ENCODE measurements at regions not wholly inside any gene's neighbourhood (a gene's known extent, or its start where the extent isn't known, plus 50 kb on each side); places are given as distances from the start of the nearest gene placed in this dataset.

DNA sequence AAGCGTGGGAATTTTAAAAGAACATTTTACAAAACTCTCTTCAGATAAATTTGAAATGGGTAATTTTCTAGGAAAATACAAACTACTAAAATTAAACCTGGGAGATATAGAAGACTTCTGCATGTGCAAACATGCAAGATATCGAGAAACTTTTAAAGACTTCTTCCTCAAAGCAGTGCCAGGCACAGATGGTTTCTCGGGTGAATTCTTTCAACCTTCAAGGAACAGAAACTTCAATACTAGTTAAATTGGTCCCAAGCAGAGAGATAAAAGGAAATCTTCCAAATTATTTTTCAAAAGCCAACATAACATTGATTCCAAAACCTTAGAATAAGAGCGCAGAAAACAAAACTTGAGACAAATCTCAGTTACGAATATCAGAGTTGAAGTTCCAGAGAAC, 732.7 kb downstream of the PDCD6IP start:
- no peak overlapping the region for H3K4me3 ChIP-seq (ENCODE audit: low read depth, low read length)
- TF ChIP-seq, protein P1, sequence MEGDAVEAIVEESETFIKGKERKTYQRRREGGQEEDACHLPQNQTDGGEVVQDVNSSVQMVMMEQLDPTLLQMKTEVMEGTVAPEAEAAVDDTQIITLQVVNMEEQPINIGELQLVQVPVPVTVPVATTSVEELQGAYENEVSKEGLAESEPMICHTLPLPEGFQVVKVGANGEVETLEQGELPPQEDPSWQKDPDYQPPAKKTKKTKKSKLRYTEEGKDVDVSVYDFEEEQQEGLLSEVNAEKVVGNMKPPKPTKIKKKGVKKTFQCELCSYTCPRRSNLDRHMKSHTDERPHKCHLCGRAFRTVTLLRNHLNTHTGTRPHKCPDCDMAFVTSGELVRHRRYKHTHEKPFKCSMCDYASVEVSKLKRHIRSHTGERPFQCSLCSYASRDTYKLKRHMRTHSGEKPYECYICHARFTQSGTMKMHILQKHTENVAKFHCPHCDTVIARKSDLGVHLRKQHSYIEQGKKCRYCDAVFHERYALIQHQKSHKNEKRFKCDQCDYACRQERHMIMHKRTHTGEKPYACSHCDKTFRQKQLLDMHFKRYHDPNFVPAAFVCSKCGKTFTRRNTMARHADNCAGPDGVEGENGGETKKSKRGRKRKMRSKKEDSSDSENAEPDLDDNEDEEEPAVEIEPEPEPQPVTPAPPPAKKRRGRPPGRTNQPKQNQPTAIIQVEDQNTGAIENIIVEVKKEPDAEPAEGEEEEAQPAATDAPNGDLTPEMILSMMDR (IDR thresholded peaks at IDR 0.05; ENCODE audit: insufficient read depth, low read length) = no peak
- DNase-seq (ENCODE audit: low read depth) = no peak

DNA sequence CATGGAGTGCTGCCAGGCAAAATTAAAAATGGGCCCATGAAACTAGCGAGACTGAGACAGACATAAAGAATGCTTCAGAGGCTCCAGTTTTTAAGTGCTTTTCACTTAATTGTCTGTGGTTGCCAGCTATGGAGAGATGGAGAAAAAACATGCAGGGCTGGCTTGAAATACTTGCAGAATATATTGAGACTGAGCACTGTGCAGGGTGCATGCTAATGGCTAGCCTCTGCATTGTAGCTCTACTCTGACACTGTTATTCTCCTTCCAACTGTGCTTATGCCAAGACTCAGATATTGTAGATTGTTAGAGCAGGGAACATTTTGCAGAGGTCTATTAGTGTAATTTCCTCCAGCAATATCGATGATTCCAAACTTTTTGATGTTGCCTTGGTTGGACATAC, 735.0 kb downstream of the PDCD6IP start:
- no peak for DNase-seq (ENCODE audit: low read depth)
- H3K4me3 ChIP-seq (ENCODE audit: low read depth, low read length) = no peak overlapping the region
- TF ChIP-seq, protein P1 (IDR thresholded peaks at IDR 0.05; ENCODE audit: insufficient read depth, low read length) = no peak

DNA sequence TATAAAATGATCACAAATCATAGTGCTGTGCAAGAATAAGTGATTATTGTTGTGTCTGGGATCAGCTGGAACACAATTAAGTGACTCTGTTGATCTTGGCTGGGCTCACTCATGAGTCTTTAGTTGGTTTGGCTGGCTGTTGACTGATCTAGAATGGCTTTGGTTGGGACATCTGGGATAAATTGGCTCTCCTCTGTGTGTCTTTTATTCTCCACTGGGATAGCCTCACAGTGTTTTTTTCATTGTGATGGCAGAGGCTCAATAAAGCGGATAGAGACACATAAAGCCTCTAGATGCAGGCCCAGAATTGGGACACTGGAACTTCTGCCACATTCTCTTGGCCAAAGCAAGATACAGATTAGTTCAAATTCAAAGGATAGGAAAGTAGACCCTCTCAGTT, 735.6 kb downstream of the PDCD6IP start:
- DNase-seq (ENCODE audit: low read depth) = no peak
- TF ChIP-seq, protein P1 (IDR thresholded peaks at IDR 0.05; ENCODE audit: insufficient read depth, low read length) = no peak
- no peak overlapping the region for H3K4me3 ChIP-seq (ENCODE audit: low read depth, low read length)

DNA sequence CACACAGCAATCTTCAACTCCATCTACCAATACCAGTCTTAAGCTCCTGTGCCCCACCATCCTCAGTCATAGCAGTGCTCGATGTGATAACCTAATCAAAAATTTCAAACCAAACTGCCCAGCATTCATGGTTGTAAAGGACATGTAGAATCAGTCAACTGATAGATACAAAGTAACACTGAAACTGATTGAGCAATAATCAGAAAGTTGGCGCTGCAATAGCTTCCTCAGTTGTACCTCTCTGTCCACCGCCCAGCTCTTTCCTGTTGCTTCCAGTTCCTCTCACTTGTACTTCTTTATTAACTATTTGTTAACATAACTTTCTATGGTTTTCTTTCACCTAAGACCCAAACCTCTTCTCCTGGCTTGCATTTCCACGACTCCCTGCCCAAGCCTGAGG, 745.7 kb downstream of the PDCD6IP start:
- no peak overlapping the region for H3K4me3 ChIP-seq (ENCODE audit: low read depth, low read length)
- no peak for DNase-seq (ENCODE audit: low read depth)
- TF ChIP-seq, protein P1 (IDR thresholded peaks at IDR 0.05; ENCODE audit: insufficient read depth, low read length) = no peak

DNA sequence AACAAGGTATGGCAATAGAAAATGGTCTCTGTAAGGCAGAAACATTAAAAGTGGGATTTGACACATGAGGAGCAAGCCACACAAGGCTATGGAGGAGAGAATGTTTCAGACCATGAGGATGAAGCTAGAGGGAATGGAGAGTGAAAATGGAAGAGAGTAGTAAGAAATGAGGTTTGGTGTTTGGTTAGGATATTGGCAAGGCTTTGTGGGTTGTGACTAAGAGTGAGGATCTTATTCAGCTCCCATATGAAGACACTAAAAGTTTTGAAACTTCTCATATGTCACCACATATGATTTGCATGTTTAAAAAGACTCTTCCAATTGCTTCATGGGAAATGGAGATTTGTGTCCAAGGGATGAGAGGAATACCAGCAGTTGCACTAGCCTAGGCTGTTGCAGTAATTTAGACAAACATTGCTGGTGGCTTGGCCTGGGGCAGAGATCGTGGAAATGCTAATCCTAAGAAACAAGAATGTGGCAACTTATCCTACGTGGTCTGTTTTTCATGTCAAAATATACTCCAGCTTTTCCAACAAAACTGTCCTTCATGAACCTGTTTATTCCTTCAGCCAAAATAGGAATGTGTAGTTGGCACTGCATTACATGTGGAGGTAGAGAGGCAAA, 749.0 kb downstream of the PDCD6IP start:
- H3K4me3 ChIP-seq (ENCODE audit: low read depth, low read length) = no peak overlapping the region
- DNase-seq (ENCODE audit: low read depth) = no peak
- TF ChIP-seq, protein P1 (IDR thresholded peaks at IDR 0.05; ENCODE audit: insufficient read depth, low read length) = no peak

DNA sequence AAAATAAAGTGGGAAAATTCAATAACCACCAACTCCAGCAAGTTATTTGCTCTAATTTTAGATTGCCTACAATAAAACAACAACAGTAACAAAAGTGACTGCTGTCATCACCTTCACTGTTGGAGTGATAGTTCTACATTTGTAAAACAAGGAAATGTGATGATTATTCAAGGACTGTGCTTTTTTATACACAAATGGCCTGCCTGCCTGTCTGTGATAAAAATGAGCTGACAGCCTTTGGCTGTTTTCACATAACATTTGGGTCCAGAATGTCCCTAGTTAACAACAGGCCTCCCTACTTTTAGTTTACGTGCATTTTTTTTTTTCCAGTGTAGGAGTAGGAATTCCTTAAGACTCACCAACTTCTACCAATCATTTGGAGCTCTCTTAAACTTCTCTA, 768.8 kb downstream of the PDCD6IP start:
- TF ChIP-seq, protein P1 (IDR thresholded peaks at IDR 0.05; ENCODE audit: insufficient read depth, low read length) = no peak
- no peak for DNase-seq (ENCODE audit: low read depth)
- no peak overlapping the region for H3K4me3 ChIP-seq (ENCODE audit: low read depth, low read length)

DNA sequence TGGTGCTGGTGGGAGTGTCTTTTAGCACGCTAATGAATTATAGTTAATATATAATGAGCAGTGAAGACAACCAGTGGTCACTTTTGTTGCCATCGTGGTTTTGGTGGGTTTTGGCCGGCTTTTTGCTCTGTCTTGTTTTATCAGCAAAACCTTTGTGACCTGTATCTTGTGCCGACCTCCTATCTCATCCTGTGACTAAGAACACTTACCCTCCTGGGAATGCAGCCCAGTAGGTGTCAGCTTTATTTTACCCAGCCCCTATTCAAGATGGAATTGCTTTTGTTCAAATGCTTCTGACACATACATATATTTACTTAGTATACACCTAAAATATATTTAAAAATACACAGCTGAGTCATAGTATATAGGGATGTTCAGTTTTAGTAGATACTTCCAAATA, 770.3 kb downstream of the PDCD6IP start:
- no peak overlapping the region for H3K4me3 ChIP-seq (ENCODE audit: low read depth, low read length)

More for the DNA sequence above, 770.3 kb downstream of the PDCD6IP start:
- DNase-seq (ENCODE audit: low read depth) = no peak
- TF ChIP-seq, protein P1 (IDR thresholded peaks at IDR 0.05; ENCODE audit: insufficient read depth, low read length) = no peak
